AG08395 (cell line): ENCODE measurements at regions not wholly inside any gene's neighbourhood (a gene's known extent, or its start where the extent isn't known, plus 50 kb on each side); places are given as distances from the start of the nearest gene placed in this dataset.

Source experiments
- DNase-seq: peaks from one replicate; pipeline ENCODE4 v3.0.0; 2012; ENCODE audit warnings: mixed read lengths, low spot score

DNA sequence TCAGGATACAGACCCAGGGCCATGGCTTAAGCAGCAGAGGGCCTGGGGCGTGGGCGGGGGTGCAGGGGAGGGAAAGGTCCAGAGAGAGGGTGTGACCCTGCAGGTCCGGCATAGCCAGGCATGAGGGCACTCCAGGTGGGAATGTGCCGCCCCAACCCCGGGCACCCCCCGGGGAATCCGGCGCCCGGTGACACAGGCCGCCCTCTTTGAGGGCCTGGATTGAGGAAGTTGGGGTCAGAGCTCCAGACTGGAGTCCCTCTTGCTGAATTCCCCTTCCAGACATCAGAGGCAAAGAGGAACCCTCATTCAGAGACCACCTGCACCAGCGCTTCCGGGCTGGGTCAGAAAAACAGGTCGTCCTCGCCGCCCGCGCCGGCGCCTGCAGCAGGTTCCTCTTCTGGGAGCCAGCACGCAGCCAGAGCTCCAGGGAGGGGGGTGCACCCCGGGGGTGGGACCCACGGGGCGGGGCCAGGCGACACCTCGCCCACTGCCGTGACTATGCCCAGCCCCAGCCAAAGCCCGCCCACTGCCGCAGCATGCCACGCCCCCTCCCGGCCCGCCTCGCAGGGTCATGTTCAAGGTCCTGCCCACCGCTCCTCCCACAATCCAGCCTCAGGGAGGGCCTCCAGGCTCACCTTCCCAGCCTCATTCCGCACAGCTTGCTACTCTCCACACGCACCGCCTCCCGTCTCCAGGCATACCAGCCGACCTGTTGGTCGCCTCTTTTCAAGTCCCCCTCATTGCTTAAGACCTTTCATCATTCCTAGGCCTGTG is 98.3 kb upstream of the ID2 start:
- no peak for DNase-seq

DNA sequence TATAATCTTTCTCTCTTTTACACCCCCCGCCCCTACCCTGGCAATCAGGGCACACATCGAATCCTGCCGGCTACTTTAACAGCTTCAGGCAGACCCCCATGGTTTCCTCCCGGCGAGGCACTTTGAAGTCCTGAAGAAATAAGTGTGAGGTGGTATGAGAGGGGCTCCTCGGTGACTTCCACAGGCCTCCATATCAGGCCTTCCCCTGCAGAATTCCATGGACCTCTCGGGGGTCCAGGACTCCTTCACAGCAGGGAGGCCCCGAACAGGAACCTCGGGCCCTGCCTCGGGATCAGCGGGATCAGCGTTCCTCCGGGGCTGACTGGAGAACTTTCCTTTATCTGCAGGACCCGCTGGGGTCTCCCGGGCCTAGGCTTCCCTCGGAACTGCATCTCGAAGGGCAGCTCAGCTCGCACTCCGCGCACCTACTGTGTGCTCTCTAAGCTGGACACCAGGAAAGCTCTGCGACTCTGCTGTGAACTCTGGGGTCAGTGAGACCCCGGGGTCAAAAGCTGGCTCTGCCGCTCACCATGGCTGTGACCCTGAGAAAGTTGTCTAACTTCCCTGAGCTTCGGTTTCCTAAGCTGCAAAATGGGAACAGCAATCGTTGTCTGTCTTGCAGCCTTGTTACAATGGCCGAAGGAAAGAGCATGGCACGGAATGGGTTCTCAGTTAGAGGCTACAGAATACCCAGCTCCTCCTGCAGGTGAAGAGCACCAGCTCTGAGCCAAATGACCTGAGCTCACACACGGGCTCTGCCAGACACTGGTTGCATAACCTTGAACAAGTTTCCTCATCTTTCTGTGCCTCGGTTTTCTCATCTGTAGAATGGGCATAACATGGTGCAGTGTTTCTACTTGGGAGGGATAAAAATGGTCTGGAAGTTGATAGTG is 97.4 kb upstream of the ID2 start:
- DNase-seq: no peak

DNA sequence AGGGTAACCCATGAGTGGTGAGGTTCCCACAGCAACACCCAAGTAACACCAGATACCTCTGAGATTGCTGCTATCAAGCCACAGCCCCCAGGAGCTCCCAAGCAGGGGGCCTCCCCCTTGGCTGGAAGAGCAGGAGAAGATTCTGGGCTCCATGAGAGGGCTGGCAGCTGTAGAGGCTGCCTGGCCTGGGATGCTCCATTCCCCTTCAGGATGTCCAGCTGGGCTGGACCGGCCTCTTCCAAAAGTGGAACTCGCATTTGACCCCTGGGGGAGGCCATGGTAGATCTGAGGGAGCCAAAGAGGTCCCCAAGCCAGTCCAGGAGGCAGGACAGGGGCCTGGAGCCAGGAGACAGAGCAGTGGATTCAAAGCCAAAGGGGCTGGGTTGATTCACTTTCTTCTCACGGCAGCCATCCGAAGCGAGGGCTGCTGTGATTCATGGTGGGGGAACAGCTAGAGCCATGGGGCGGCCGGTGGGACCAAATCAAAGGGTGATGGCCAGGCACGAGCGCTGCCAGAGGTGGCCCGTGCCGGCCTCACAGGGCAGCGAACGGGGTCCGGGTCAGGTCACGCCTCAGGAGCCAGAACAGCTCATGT is 95.3 kb upstream of the ID2 start:
- peak; percentile 49 for DNase-seq

DNA sequence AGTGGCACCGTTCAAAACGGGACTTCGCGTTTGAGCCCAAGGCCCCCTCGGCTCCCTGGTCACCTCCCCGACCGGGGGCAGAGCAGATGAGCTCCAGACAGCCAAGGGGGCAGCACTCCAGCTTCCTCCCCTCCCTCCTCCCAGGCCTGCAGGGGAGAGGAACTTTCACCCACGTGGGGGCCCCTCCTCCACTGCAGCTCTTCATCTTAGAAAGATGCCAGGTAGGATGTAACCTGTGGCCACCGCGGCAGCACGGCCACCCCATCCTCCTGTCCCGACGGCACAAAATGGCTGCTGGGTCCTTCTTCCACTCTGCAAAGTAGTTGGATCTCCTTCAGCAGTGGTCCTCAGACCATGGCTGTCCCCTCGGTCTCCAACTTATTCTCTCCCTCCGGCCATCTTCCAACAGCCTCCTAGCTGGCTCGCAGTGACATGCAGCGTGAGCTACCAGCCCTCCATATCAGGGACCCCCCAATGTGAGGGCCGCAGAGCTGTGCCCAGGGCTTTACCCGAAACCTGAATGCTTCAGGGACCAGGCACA is 94.5 kb upstream of the ID2 start:
- no peak for DNase-seq

DNA sequence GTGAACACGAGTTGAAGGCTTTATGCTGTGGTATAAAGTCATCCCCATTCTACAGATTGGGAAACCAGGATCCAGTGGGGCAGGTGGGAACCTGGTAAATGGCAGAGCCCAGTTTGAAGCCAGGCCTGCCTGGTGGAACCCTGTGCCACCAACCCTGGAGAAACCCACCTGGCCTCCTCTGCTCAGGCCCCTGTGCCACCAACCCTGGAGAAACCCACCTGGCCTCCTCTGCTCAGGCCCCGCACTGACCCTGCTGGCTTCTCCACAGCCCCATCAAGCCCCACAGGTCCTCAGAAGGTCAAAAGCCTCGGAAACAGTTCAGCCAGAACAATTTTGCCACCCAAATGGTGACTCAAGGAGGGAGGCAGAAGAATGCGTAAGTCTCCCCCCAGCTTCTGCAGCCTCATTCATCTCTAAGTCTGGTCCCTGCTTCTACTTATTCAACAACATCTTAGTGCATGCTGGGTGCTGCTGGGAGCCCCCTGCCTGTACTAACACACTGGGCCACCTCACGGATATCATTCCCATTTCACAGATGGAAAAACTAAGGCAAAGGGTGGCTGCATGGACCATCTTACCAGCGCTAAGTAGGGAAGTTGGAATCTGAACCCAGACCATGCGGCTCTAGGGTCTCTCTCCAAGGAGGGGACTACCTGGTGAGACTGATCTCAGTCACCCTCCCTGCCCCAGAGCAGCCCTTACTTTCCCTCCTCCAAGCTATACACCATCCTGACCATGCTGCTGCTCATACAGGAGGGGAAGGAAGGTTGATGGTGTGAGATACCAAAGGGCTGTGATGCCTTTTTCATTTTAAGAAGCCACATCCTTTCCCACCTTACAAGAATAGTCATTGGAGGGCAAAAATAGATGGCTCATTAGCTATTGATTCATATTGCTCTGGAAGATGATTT is 93.7 kb upstream of the ID2 start:
- DNase-seq: no peak

DNA sequence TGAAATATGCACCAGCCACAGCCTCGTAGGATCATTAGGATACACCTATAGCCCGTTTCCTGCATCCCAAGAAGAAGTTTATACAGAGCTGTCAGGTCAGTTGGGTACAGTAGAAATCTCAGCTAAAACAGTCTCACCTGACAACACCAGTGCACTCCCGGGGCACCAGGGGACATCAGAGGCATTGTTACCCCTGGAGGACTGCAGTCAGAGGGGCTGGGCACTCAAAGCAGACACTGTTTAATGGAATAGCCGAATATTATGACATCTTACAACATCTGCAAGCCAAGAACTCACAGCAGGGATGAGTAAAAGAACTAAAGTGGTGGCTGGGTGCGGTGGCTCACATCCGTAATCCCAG is 93.0 kb upstream of the ID2 start:
- DNase-seq: no peak

DNA sequence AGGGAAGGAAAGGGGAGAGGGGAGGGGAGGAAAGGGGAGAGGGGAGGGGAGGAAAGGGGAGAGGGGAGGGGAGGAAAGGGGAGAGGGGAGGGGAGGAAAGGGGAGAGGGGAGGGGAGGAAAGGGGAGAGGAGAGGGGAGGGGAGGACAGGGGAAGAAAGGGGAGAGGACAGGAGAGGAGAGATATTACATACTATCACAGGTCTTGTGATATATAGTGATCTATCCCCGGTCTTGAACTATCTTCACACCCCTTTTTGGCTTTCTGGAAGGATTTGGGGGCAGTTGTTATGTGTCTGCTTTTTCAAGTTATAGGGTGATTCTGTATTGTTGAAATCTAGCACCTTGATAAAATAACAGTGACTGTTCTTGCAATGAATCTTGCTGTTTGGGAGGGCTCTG is 92.1 kb upstream of the ID2 start:
- no peak for DNase-seq

DNA sequence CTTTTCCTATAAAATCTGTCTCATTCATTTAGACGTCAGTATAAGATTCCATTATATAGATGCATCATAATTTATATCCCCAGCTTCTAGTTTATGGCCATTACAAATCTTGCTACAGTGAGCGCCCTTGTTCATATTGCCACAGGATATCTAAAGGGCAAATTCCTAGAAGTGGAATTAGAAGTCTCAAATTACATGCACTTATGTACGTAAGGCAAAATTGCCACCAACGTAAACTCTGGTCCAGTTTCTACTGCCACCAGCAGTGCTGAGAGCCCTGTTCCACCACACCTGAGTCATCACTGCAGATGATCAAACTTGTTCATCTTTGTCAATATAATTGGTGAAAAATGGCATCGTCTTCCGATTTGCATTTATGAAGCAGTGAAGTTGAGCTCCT is 90.9 kb upstream of the ID2 start:
- no peak for DNase-seq

DNA sequence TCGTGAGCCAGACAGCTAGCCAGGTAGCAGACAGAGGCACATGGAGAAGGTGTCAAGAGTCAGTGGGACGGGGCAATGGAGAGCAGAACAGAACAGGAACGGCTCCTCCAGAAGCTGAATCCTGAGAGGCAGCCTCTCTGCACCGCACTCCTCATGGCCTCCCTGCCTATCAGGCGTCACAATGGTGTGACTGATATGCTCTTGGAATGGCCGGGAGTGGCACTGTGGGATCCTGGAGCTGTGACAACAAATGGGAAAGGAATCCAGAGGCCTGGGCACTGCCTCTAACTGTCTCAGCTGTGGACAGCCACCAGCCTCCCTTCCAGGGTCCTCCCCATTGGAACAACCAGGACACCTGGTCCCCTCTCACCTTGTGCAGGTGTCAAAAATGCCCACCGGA is 89.1 kb upstream of the ID2 start:
- DNase-seq: no peak

DNA sequence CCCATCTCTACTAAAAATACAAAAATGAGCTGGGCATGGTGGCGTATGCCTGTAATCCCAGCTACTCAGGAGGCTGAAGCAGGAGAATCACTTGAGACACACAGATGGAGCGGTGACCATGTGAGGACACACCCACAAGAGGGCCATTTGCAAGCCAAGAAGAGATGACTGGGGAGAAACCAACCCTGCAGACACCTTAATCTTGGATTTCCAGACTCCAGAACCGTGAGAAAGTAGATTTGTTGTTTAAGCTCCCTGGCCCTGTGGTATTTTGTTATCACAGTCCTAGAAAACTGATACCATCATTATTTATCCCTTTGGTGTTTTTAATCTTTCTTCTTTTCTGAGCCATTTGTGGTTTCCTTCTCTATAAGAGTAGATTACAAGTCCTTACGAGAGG is 88.6 kb upstream of the ID2 start:
- DNase-seq: no peak

DNA sequence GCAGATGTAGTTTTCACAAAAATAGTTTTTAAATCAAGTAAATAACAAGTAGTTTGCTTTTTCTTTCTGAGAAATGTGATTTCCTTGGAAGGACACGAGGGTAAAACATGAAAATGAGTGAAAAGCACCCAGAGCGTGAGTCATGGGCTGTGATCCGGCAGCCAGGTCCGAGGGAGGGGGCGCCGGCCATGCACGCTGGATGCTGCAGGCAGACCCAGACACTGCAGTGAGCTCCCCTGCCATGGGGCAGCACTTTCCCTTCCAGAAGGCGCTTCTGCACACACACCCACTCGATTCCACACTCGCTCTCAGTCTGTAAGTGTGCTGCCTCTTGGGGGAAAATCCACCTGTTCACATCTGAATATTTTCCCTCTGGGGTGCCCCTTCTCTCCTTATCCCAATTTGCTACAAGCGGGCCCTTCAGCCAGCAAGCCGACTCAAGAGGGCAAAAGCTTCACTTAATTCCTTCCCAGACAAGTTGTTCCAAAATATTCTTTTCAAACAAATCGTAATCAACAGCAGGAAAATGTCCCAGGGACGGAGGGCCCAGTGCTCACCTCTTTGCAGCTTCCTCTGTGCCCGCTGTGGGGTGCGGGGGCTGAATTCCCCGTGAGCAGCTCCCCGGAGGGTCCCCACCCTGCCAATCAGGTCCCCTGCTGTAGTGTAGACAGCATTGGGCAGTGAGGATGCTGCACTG is 87.0 kb upstream of the ID2 start:
- no peak for DNase-seq

DNA sequence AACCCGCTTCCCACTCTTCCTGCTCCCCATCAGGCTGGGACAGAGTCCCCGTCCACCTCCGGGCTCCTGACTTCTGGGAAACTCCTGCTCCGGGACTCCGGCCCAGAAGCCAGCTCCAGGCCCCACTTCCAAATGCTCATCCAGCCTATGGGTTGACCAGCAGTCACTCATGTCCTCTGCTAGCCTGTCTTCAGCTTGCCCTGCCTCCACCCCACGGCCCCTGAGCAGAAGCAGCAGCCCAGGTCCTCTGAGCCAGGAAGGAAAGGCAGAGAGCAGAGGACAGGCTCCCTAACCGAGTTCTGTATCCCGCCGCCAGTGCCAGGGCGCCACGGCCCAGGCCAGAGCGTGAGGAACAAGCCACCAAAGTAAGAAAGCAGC is 86.4 kb upstream of the ID2 start:
- DNase-seq: no peak

DNA sequence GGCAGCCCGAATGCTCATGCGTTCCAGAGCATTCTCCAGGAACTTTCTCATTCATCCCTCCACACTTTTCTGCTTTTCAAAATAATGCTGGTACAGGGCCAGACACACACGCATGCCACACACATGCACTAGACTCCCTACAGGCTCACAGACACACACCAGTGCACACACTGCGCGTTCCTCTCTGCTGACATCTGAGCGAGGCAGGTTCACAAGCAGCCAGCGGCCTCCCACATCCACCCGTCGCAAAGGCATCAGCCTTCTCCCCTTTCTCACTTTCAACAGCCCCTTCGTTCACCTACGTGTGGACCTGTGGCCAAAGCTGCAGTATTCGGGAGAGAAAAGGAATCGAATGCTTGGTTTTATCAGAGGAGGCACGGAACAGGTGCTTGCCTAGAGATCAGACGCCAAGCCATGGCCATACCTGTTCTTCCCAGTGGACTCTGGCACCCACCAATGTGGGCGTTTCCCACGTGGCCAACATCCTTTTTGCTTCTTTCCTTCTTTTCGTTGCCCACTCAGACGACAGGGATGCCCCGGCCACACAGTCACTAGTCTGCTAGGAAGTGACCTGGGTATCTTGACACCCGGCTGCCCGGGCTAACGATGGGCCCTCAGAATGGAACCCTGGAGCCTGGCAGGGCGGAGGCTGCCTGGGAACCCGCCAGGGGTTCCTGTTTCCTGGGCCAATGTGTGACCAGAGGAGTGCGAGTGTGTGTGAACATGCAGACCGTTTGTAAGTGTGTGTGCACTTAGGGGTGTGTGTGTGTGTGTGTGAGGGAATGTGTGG is 85.8 kb upstream of the ID2 start:
- no peak for DNase-seq

DNA sequence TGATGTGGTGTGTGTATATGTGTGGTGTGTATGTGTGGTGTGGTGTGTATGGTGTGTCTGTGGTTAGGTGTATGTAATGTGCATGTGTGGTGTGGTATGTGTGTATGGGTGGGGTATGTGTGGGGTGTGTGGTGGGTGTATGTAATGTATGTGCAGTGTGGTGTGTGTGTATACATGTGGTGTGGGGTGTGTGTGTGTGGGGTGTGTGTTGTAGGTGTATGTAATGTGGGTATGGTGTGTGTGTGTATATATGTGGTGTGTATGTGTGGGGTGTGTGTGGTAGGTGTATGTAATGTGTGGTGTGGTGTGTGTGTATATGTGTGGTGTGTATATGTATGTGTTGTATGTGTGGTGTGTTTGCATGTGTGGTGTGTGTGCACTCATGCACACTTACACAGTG is 84.8 kb upstream of the ID2 start:
- no peak for DNase-seq

DNA sequence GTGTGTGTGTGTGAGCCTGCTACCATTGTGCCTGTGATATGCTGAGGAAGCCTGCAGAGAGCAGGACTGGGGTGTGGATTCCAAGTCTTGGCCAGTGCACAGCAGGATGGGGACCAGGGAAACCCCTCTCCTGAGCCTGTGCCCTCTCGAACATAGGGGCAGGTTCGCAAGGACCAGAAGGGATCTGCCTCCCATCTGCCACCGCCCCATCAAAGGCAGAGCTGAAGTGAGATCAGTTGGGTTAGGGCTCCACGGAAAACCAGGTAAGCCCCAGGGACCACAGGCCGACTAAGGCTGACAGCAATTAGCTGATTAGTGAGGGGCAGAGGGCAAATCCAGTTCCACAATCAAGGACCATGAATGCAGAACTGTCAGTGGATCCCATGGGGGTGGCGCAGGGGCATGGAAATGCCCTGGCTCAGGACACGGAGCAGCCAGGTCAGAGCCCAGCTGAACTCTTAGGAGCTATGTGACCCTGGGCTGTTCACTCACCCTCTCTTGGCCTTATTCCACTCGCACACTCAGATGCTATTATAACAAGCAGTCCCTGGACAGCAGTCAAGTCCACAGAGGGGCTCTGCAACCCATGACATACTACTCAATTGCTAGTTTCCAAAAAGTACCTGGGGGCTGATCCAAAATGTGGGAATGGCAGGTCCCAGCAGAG is 84.2 kb upstream of the ID2 start:
- DNase-seq: no peak

DNA sequence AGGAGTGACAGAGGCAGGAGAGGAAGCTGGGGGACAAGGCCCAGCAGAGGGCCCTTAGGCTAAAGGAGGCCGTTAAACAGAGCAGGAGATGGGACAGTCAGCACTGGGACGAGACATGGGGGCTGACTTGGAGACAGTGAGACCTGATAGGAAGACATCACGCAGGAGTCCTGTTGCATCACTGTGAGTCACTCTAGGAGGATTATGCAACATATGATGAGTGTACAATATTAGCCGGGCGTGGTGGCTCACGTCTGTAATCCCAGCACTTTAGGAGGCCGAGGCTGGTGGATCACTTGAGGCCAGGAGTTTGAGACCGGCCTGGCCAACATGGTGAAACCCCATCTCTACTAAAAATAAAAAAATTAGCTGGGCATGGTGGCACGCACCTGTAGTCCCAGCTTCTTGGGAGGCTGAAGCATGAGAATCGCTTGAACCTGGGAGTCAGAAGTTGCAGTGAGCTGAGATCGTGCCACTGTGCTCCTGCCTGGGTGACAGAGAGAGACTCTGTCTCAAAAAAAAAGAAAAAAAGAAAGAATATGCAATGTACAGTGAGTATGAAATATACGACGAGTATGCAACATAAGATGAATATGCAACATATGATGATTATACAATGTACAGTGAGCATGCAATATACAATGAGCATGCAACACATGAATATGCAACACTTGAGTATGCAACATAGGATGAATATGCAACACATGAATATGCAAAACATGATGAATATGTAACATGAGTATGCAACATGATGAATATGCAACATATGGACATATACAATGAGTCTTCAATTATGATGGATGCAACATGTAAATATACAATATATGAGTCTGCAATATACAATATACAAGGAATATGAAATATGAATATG is 83.3 kb upstream of the ID2 start:
- peak; percentile 92 for DNase-seq

DNA sequence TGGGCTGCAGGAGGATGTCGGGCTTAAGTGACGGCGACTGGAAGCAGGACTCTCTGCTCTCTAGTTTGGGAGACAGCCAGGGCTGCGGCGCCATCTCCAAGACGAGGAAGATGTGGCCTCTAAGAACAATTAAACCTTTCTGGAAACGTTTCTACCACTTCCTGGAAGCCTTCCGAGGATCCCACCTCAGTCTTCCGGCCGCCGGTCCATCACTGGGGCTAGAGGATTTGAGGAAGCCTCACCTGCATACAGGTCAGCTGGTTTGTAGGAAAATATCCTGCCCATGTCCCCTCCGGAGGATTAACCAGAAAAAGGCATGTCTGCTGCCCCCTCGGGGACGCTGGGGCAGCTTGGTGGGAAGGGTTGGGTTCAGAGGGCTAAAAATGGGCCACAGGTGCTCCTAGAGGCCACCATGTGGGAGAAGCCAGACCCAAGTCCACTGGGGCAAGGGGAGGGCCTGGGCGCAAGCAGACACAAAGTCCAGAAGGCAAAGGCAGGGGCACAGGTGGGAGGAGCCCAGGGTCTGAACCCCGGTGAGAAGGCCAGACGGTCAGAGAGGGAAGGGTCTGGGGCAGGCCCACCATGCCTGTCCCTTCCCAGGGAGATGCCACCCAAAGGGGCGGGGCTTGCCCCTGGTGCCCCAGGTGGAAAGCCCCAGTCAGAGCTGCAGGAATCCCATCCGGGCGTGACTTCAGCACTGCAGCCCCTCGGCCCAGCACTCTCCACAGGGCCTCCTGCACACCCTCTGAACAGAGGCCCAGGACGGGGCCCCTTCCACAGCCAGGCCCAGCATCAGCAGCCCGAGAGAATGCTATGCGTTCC is 82.2 kb upstream of the ID2 start:
- DNase-seq: no peak

DNA sequence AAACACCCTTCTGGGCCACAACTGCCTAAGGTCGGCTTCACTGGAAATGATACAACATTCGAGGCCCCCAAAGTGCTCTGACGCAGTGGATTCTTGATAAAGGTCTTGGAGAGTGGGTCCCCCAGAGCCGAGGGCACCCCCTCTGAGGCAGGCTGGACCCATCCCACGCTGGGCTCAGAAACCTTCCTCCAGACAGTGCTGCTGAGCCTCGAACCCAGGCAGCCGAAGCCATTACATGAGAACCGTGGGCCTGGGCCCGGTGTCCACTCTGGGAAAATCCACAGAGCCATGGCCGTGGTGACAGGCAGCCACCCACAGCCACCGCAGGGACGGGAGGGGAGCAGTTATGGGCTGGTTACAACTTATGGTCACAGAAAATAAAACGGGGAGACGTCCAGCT is 81.4 kb upstream of the ID2 start:
- no peak for DNase-seq
